NOMO-1 treated with DMSO at 0.1 percent for 48 hours (cell line): ENCODE measurements at regions not wholly inside any gene's neighbourhood (a gene's known extent, or its start where the extent isn't known, plus 50 kb on each side); places are given as distances from the start of the nearest gene placed in this dataset.

Experiments used
- DNase-seq: peaks from one replicate; lab custom pipeline; 2025; ENCODE audit not compliant: unreplicated experiment; lab: John Stamatoyannopoulos, UW

GRCh38 chr2:165033402-165033801, 78.1 kb upstream of the SLC38A11 start:
- no peak for DNase-seq

GRCh38 chr2:165032559-165032958, 77.2 kb upstream of the SLC38A11 start:
- no peak for DNase-seq

GRCh38 chr2:165024199-165024598, 68.9 kb upstream of the SLC38A11 start:
- DNase-seq, result no peak

GRCh38 chr2:165022781-165023180, 67.5 kb upstream of the SLC38A11 start:
- DNase-seq, result no peak

- no peak for DNase-seq
Observed at GRCh38 chr2:165017966-165018596, 62.8 kb upstream of the SLC38A11 start.

GRCh38 chr2:165016772-165017411, 61.6 kb upstream of the SLC38A11 start:
- DNase-seq, result peak; percentile 82

GRCh38 chr2:165015052-165015642, 59.8 kb upstream of the SLC38A11 start:
- DNase-seq, result peak; percentile 31

GRCh38 chr2:165013944-165014619, 58.8 kb upstream of the SLC38A11 start:
- peak; percentile 40 for DNase-seq

DNA sequence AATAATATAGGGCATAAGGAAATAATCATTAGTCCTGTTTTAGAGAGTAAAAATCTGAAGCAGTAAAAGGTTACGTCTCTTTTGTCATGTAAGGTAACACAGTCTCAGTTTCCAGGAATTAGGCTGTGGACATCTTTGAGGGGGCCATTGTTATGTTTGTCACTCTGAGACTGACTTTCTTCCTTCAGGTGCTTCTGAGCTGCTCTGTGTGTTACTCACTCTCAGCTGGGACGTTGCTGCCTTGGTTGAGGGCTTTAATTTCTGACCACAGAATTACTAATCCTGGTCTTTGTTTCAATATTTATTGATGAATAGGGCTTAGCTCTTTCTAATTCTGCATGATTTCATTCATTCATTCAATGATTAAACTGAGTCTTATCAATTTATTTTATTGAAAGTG, 55.9 kb upstream of the SLC38A11 start:
- no peak for DNase-seq

DNA sequence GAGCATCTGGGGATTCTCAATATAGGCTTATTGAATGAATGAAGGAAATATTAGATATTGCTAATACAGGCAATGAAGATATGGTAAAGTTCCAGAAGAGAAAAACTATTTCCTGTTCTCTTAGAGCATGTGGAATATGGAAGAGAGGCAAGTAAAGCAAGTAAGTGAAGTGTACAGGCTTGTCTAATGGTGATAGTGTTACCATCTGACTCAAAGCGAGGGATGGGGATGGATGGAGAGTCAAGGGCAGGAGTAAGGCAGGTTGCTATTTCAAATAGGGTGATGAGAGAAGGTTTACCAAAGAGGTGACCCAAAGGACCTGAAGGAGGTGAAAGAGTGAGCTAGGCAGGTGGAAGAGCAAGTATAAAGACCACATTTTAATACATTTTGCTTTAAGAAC, 55.2 kb upstream of the SLC38A11 start:
- no peak for DNase-seq

- no peak for DNase-seq
Observed at GRCh38 chr2:165009466-165009865, 54.1 kb upstream of the SLC38A11 start.

- DNase-seq, result no peak
Observed at GRCh38 chr2:165008730-165009315, 53.5 kb upstream of the SLC38A11 start.

GRCh38 chr2:165007161-165007744, 51.9 kb upstream of the SLC38A11 start:
- peak; percentile 37 for DNase-seq
